ENCODE measurements at regions not wholly inside any gene's neighbourhood (a gene's known extent, or its start where the extent isn't known, plus 50 kb on each side); places are given as distances from the start of the nearest gene placed in this dataset.

DNA sequence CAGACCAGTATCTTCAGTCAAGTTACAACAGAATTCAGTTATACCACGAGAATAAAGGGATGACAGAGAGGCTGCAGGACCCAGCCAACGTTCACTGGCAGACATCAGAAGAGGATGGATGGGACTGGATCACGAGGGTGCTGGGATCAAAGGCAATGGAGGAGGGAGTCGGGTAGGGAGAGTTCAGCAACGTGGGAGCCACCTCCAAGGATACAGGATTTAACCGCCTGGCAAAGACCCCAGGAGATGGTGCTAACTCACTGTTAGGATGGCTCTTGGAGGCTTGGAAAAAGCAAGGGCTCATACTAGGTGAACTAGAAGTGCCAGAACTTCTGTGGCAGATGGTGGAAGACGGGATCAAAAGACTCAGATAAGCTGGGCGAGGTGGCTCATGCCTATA is 99.1 kb upstream of the DISP3 start:
- DNase-seq (no peak), ATAC-seq (ENCODE audit: low read depth) (no peak)
- intact Hi-C loops (cut with micrococcal nuclease), result no loop called here
- TF ChIP-seq EZH2 (IDR thresholded peaks at IDR 0.05; ENCODE audit: borderline replicate concordance, insufficient read depth, low read depth, low read length, poor library complexity, severe bottlenecking), result no peak
- TF ChIP-seq, protein P1, sequence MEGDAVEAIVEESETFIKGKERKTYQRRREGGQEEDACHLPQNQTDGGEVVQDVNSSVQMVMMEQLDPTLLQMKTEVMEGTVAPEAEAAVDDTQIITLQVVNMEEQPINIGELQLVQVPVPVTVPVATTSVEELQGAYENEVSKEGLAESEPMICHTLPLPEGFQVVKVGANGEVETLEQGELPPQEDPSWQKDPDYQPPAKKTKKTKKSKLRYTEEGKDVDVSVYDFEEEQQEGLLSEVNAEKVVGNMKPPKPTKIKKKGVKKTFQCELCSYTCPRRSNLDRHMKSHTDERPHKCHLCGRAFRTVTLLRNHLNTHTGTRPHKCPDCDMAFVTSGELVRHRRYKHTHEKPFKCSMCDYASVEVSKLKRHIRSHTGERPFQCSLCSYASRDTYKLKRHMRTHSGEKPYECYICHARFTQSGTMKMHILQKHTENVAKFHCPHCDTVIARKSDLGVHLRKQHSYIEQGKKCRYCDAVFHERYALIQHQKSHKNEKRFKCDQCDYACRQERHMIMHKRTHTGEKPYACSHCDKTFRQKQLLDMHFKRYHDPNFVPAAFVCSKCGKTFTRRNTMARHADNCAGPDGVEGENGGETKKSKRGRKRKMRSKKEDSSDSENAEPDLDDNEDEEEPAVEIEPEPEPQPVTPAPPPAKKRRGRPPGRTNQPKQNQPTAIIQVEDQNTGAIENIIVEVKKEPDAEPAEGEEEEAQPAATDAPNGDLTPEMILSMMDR (IDR thresholded peaks at IDR 0.05), result no peak
- Histone ChIP-seq H2AFZ (ENCODE audit: insufficient read depth, low read depth, low read length, poor library complexity, severe bottlenecking) (no peak overlapping the region), H3K4me3 (ENCODE audit: control extremely low read depth in 1 of 5, extremely low read depth in 1 of 5, insufficient read depth in 1 of 5, low read depth in 2 of 5, low read length in 4 of 5) (no peak overlapping the region), H3K79me2 (ENCODE audit: control insufficient read depth, insufficient read depth, low read length) (no peaks in the 10 kb centered on the region), H3K4me1 (ENCODE audit: control insufficient read depth in 2 of 2, insufficient read depth in 2 of 2, low read length in 2 of 2) (peaks cover 6 to 7% of the 10 kb centered on the region in 2 donors), H3K4me2 (replicated peaks; ENCODE audit: low read depth, low read length, poor library complexity, severe bottlenecking) (no peak overlapping the region), H3K9me3 (ENCODE audit: control extremely low read depth in 1 of 3, control insufficient read depth in 2 of 3, insufficient read depth in 1 of 3, low read length in 2 of 3) (no peaks in the 10 kb centered on the region), H4K20me1 (ENCODE audit: control insufficient read depth, insufficient read depth, low read length, poor library complexity, severe bottlenecking) (no peaks in the 10 kb centered on the region), H3K27me3 (replicated peaks in 1 of 4; ENCODE audit: control extremely low read depth in 1 of 4, control insufficient read depth in 3 of 4, insufficient read depth in 4 of 4, low read length in 3 of 4) (no peaks in the 10 kb centered on the region), H3K36me3 (replicated peaks in 1 of 2; ENCODE audit: control extremely low read depth in 1 of 2, control insufficient read depth in 1 of 2, extremely low read depth in 1 of 2, insufficient read depth in 2 of 2, low read length in 1 of 2) (no peaks in the 10 kb centered on the region), H3K27ac (ENCODE audit: low read length in 2 of 2) (no peak overlapping the region), H3K9ac (ENCODE audit: low read length) (no peak overlapping the region)
- Mint-ChIP-seq H3K27ac (no peak overlapping the region), H3K4me1 (peaks cover 10% of the 10 kb centered on the region), H3K9me3 (ENCODE audit: insufficient read depth) (peaks cover 3% of the 10 kb centered on the region), H3K4me3 (no peak overlapping the region), H3K27me3 (peaks cover 15% of the 10 kb centered on the region)
- 61% methylated on average over 8 of the region's 8 CpGs for WGBS (ENCODE audit: insufficient coverage)
- ChIA-PET POLR2A (no interaction called here), CTCF (no interaction called here)

GRCh38 chr1:11380500-11380899 is 98.5 kb upstream of the DISP3 start:
- WGBS (ENCODE audit: insufficient coverage), result 76% methylated on average over 5 of the region's 5 CpGs
- no peak for ATAC-seq (ENCODE audit: low read depth)
- Histone ChIP-seq H3K79me2 (ENCODE audit: control insufficient read depth, insufficient read depth, low read length) (no peaks in the 10 kb centered on the region), H3K27ac (ENCODE audit: low read length in 2 of 2) (no peak overlapping the region), H3K27me3 (replicated peaks in 1 of 4; ENCODE audit: control extremely low read depth in 1 of 4, control insufficient read depth in 3 of 4, insufficient read depth in 4 of 4, low read length in 3 of 4) (no peaks in the 10 kb centered on the region), H3K9me3 (ENCODE audit: control extremely low read depth in 1 of 3, control insufficient read depth in 2 of 3, insufficient read depth in 1 of 3, low read length in 2 of 3) (no peaks in the 10 kb centered on the region), H3K4me2 (replicated peaks; ENCODE audit: low read depth, low read length, poor library complexity, severe bottlenecking) (no peak overlapping the region), H4K20me1 (ENCODE audit: control insufficient read depth, insufficient read depth, low read length, poor library complexity, severe bottlenecking) (no peaks in the 10 kb centered on the region), H3K9ac (ENCODE audit: low read length) (no peak overlapping the region), H3K4me1 (ENCODE audit: control insufficient read depth in 2 of 2, insufficient read depth in 2 of 2, low read length in 2 of 2) (peaks cover 5% of the 10 kb centered on the region in 2 donors), H3K36me3 (replicated peaks in 1 of 2; ENCODE audit: control extremely low read depth in 1 of 2, control insufficient read depth in 1 of 2, extremely low read depth in 1 of 2, insufficient read depth in 2 of 2, low read length in 1 of 2) (no peaks in the 10 kb centered on the region), H3K4me3 (ENCODE audit: control extremely low read depth in 1 of 5, extremely low read depth in 1 of 5, insufficient read depth in 1 of 5, low read depth in 2 of 5, low read length in 4 of 5) (no peak overlapping the region), H2AFZ (ENCODE audit: insufficient read depth, low read depth, low read length, poor library complexity, severe bottlenecking) (no peak overlapping the region)
- H3K9me3 Mint-ChIP-seq (ENCODE audit: insufficient read depth), result peaks cover 3% of the 10 kb centered on the region
- H3K4me1 Mint-ChIP-seq, result peaks cover 5% of the 10 kb centered on the region
- no peak overlapping the region for H3K27ac Mint-ChIP-seq
- CTCF ChIA-PET, result no interaction called here
- no peak overlapping the region for H3K4me3 Mint-ChIP-seq
- POLR2A ChIA-PET, result no interaction called here
- no peak for TF ChIP-seq EZH2 (IDR thresholded peaks at IDR 0.05; ENCODE audit: borderline replicate concordance, insufficient read depth, low read depth, low read length, poor library complexity, severe bottlenecking)
- TF ChIP-seq, protein P1 (IDR thresholded peaks at IDR 0.05), result no peak
- intact Hi-C loops (cut with micrococcal nuclease), result no loop called here
- no peak for DNase-seq
- H3K27me3 Mint-ChIP-seq, result peaks cover 18% of the 10 kb centered on the region
